SIG-M5 (cell line): ENCODE measurements at regions not wholly inside any gene's neighbourhood (a gene's known extent, or its start where the extent isn't known, plus 50 kb on each side); places are given as distances from the start of the nearest gene placed in this dataset.

Source experiments
- DNase-seq: peaks from one replicate; lab custom pipeline; 2025; lab: John Stamatoyannopoulos, UW

DNA sequence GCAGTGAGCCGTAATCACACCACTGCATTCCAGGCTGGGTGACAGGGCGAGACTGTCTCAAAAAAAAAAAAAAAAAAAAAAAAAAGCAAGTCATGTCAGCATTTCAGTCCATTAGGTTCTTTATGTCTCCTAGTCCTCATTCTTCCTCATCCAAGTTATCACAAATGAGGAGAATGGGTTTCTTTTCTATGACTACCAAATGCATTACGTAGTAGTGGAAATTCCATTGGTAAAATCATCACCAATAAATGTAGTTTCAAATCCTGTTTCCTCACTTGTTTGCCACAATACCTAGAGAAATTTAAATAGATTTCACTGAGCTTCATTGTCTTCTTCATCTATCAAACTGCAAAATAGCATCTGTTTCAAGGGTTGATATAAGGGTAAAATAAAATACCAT, 317.6 kb upstream of the MME start:
- DNase-seq, result no peak

DNA sequence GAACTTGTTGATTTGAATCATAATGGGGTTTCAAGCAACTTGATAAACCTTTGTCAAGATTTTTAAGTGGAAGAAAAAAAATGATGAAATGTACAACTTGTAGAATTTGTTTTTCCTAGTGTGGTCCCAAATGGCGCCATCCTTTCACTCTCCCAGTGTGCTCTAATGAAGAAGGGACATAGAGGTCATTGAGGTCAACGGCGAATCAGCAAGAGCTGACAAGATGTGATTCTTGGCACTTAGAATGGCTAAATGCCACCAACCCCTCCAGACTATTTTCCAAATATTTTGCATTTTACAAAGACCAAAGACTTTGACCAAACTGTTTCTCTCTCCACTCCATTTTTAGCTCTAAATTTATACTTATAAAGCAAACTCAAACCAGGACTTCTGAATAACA, 320.2 kb upstream of the MME start:
- DNase-seq, result no peak

DNA sequence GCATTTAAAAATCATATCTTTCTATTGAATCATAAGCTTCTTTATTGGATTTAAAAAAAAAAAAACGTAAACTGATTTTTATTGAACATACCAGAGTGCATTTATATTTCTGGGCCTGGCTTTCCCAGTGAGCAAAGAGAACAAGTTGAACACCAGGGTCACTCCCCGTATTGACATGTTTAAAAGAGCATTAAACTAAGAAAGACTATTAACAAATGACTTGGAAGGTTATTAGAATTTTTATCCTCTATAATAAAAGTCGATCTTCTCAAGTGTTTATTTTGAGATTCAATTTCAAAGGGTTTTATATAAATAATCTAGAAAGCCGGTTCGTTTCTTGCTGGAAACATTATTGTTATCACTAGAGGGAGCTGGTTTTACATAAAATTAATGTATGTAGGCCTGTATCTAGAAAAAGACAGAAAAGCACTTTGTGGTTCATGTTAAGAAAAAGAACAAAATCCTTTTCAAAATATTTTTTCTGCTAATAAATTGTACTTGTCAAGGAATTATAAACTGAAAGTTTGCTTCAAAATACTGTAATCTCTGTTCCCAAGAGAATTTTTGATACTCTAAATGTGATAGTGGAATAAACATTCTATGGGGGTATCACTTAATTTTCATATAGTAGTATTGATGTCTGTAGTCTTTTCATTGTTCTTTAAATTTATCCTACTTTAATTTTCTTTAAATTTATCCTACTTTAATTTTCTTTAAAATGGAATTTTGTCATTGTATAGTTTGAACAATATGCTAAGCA, 321.8 kb upstream of the MME start:
- DNase-seq, result no peak

DNA sequence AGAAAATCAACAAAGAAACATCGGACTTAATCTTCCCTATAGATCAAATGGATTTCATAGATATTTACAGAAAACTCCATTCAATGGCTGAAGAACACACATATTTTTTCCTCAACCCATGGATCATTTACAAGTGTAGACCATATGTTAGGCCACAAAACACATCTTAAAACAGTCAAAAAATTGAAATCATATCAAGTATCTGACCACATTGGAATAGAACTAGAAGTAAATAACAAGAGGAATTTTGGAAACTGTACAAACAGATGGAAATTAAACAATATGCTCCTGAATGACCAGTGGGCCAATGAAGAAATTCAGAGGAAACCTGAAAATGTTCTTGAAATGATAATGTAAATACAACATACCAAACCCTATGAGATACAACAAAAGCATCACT, 323.1 kb upstream of the GPR149 start:
- DNase-seq, result no peak

DNA sequence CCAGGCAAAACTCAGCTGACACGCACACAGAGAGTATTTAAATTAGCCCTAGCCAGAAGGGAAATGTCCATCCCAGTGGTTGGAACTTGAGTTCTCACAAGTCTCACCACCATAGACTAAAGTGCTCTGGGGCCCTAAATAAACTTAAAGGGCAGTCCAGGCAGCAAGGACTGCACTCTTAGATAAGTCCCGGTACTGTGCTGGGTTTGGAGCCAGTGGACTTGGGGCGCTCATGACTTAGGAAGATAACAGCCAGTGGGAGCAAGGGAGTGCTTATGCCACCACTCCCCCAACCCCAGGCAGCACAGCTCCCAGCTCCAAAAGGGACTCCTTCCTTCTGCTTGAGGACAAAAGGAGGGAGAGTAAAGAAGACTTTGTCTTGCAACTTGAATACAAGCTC, 319.5 kb upstream of the GPR149 start:
- no peak for DNase-seq

DNA sequence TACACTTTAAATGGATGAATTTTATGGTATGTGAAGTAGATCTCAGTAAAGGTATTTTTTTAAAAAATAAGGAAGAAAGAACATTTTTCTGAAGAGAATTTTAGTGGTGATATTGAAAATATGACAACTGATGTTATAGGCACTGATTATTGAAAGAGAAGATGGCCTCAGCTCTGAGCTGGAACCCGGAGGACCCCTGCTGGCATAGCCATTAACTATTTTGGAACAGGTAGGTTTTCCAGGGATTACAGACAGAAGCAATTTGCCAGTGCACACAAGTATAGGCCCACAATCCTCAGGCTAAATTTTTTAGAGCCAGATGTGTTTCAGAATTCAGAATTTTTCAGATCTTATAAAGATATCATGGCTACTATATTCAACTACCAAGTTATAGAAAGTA, 315.9 kb upstream of the GPR149 start:
- no peak for DNase-seq

DNA sequence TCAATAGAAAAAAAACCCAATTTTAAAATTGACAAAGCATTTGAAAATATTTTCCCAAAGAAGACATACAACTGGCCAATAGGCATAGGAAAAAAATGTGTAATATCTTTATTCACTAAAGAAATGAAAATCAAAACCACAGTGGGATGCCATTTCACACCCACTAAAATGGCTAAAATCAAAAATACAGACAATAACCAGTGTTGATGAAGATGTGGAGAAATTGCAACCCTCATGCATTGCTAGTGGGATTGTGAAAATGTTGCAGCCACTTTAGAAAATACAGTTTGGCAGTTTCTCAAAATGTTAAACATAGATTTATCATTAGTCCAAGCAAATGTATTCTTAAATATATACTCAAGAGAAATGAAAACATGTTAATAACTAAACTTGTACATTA, 315.1 kb upstream of the GPR149 start:
- no peak for DNase-seq

DNA sequence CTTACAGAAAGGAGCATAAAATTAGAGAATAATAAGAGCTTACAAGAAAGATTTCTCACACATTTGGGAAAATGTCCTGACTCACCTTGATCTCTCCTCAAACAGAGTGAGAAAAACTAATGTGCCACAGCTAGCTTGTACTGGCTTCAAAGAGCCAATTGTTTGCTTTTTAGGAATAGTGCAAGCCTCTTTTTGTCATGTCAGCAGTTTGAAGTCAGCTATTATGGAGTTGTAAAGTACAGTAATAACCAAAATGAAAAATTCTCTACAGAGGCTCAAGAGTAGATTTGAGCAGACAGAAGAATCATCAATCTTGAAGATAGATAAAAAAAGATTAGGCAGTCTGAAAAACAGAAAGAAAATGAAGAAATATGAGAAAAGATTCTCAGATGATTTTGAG, 313.4 kb upstream of the GPR149 start:
- DNase-seq, result no peak

DNA sequence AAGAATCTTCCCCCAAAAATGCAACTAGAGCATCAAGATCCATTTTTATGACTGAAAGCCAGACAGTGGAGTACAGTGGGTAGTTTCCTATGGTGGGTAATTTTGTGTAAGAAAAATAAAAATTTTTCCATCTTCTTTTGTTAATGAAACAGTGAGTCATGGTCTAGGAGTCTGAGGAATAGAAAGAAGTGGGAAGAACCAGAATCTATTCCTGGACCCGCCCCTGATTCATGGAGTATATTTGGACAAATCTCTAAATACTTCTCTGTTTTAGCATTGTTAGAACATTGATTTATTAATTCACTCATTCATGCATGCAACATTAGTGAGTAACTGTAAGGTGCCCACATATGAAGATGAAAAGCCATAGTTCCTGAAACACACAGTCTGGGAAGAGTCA, 304.5 kb upstream of the GPR149 start:
- no peak for DNase-seq

DNA sequence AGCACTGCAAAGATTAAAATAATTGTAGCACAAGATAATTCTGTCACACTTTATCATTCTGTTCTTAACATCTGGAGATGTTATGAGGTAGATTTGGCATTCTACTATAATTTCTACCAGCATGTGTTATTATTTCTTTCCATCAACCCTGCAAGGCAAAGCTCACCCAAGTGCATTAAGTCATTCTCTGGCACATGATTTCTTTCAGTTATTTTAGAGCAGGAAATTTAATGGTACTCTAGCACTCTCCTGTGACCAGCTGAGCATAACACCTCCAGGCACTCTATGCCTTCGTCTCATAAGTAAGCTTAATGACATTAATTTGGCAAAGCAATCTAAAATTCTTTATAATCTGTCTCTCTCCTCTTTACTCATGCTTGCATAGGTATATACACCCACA, 300.2 kb upstream of the GPR149 start:
- DNase-seq, result no peak

DNA sequence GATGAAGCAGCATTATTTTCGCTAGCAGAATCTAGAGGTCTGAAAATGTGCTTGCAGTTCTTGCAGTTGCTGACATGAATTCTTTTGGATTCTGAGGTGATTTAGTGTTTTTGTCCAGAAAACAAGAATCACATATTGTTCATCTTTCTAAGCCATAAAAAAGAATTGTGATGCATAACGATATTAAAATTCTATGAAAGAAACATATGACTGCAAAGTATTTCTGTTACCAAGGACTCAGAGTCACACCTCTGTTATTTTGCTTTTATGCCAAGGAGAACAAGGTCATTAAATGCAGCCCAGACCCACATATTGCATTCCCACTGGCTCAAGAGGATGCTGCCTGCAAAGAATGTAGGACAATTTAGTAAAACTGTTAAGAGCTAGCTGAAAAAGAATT, 299.8 kb upstream of the GPR149 start:
- DNase-seq, result no peak

DNA sequence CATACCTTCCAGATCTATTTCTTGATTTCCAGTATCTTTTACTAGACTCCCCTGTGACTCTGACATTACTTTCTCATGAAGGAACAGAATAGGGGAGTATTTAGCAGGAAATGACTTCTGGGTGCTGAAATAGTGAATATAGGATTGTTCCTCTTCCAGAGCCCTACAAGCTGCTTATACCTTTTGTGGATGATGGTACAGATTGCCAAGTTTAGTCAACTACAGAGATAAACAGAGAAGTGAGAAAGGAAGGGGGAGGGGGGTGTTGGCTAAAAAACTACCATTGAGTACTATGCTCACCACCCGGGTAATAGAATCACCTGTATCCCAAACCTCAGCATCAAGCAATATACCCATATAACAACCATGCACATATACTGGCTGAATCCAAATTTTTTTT, 298.3 kb upstream of the GPR149 start:
- DNase-seq, result no peak

DNA sequence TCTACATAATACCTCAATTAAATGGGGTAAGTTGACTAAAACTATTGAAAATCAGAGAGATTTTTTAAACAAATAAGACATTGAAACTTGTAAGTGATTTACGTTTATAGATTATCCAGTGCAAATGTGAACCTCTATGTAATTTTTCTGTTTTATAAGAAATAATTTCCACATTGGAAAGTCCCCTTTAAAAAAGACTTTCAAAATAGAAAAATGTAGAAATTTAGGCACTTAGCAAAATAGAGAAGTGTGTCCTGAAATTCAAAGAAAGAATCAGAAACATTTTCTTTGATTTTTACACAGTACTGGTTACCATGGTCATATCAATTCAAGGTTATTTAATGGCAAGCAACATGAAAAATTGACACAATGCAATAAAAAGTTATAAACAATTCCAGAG, 290.9 kb upstream of the GPR149 start:
- no peak for DNase-seq

DNA sequence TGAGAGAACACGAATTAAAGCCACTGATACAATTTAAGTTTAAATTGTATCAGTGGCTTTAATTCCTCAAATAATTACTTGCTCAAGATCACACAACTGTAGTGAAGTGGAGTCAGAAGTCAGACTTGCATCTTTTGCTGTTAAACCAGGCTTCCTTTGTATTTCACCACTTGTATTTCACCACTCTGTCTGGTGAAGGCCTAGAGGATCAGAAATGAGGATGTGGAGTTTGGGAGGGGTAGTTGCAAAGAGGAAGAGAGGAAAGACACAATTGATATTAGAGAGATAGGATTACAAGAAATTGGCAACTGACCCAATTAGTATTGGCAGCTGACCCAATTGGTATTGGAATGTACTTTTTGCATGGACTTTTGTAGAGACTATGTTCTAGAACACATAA, 288.1 kb upstream of the GPR149 start:
- peak; percentile 58 for DNase-seq

DNA sequence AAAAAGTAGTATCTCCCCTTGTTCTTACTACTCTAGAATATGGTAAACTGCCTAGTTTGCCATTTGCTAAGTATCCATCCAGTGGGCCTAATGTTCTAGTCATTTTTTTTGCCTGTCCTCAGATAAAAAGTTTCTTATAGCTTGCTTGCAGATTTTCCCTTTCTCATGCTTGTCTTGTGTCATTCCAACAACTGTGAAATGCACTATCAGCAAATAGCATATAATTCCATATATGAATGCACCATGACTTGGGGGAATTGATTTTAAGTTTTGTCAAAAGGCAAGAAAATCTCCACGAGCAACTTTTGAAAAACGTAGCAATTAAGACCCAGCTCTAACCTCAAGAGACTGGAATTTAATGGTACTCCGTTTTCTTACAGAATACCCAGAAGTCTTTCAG, 286.2 kb upstream of the GPR149 start:
- no peak for DNase-seq

DNA sequence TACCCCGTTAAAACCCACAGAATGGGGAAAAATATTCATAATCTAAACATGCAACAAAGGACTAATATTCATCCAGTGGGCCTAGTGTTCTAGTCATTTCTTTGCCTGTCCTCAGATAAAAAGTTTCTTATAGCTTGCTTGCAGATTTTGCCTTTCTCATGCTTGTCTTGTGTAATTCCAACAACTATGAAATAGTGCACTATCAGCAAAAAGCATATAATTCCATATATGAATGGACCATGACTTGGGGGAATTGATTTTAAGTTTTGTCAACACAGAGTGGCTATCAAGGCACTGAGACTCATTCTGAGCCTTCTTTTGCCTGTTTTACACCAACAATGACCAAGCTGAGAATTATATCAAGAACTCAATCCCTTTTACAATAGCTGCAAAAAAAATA, 278.6 kb upstream of the GPR149 start:
- DNase-seq, result no peak

DNA sequence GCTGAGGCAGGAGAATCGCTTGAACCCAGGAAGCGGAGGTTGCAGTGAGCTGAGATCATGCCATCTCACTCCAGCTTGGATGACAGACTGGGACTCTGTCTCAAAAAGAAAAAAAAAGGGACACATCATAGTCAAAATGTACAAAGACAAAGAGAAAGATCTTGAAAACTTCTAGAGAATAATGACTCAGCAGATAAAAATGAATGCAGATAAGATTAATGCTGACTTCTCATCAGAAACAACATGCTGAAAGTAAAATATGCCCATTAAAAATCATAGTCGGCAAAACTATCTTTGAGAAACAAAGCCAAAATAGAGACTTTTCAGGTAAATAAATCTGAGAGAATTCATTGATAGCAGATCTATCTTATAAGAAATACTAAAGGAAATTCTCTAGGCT, 271.1 kb upstream of the GPR149 start:
- DNase-seq, result no peak

DNA sequence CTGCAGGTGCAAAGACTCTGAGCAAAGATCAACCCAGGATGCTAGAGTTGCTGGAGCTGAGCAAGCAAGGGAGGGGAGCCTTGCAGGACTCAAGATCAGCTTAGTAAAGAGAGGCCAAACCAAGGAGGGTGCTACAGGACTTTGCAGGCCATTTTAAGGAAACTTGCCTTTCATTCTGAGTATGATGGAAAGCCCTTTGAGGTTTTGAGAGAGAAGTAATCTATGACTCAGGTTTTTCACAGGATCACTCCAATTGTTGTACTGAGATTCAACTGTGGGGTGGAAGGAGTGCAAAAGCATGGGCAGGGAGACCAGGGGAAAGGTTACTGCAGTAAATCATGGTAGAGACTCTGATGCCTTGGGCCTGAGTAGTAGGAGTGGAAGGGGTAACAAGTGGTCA, 260.4 kb upstream of the GPR149 start:
- DNase-seq, result no peak

DNA sequence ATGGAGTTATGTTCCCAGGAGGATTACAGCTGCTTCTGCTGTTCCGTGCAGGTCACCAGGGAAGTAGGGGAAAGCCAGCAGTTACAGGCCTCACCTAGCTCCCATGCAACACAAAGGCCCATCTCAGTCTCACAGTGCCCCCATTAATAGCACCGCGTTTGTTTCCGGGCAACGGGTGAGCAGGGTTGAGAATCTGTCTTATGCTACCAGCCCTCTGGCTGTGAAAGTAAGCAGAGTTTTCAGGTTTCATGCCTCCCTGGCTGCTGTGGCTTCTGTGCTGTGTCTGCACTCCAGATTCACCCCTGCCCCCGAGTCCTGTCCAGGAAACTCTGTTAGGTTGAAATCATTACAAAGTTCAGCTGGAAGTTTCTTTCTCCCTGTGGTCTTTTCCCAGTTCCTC, 254.4 kb upstream of the GPR149 start:
- no peak for DNase-seq

DNA sequence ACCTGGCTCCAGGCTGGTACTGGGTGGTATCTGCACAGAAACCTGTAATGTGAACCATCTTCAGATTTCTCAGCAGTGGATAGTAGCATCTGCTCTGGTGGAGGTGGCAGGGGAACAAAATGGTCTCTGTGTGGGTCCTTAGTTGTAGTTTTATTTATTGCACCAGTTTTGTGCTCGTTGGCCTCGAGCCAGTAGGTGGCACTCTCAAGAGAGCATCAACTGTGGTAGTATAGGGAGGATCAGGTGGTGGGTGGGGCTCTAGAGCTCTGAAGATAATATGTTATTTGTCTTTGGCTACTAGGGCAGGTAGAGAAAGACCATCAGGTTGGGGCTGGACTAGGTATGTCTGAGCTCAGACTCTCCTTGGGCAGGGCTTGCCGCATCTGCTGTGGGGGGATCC, 254.0 kb upstream of the GPR149 start:
- no peak for DNase-seq

DNA sequence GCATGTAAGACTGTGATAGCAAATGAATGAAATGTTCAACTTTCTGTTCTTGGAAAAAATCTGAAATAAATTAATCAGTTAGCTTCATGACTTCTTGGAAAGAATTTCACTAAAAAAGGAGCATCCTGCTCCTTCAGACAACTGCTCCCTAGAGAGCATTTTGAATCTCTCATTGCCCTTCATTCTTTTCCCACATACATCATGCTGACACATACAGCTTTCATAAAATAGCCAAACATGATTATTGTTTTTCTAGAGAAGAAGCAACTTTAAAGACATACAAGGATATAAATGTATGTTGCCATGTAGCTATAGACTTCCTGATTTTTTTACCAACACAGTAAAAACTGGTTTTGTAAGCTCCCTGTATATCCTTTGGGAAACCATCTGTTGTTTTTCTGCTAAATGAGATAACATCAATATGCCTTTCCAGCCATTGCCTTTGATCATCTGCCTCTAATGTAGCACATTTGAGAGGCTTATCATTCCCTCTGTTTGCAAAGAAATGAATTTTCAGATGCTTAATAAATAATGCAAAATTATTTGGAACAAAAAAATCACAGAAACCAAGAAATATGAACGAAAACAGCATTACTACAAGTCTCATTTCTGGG, 248.2 kb upstream of the GPR149 start:
- DNase-seq, result no peak

DNA sequence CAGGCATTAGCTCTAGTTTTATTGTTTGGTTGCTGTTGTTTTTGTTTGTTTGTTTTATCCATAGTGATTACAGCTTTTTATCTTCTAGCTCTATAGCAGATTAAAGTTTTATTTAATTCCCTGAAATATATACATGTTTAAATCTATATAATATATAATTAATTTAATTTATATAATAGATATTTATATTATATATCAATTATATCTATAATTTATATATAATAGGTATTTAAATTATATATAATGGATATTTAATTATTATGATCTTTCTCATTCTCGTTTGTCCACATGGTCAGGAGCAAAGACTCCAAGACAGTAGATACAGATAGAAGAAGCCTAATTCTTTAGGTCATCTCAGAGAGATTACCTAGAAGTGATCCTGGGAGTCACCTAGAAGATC, 238.8 kb upstream of the GPR149 start:
- DNase-seq, result no peak

DNA sequence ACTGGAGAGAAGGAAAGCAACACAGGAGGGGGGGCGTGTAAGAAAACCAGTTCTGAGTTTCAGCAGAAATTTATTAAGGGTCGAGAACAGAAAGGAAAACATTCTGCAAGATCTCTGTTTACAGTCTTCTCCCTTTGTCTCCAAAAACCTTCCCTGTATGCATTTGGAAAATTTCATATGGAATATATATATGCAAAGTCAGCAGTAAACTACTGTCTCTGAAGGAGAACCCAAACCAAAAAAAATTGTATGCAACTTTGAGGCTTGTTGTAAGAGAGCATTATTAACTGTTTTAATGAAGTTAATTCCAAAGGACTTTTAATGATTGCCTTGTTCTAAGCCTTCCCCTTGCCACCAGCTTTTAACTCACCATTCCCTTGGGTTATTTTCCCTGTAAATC, 238.2 kb upstream of the GPR149 start:
- DNase-seq, result no peak

DNA sequence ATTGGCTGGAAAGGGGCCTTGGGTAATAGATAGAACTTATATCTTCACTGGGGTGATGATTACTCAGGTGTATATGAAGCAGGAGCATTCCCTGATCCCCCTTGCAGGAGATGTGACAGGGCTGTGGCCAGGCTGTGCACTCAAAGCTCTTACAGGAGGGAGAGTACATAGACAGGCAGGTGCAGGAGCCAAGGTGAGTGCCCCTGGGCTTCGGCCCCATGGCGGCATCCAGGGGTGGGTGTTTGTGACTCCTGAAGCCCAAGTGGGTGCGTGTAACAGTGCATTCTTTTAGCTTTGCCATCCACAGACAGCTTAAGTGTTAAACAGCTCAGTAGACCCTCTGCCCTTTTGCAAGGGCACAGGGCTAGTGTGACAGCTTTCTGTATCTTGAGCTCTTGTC, 236.6 kb upstream of the GPR149 start:
- DNase-seq, result no peak
